ENCODE measurements at regions not wholly inside any gene's neighbourhood (a gene's known extent, or its start where the extent isn't known, plus 50 kb on each side); places are given as distances from the start of the nearest gene placed in this dataset.
"Not testable (repeated sequence)": the region's sequence is repeated elsewhere in the genome, so short reads cannot be mapped to it uniquely, and the experiment has no call there.

DNA sequence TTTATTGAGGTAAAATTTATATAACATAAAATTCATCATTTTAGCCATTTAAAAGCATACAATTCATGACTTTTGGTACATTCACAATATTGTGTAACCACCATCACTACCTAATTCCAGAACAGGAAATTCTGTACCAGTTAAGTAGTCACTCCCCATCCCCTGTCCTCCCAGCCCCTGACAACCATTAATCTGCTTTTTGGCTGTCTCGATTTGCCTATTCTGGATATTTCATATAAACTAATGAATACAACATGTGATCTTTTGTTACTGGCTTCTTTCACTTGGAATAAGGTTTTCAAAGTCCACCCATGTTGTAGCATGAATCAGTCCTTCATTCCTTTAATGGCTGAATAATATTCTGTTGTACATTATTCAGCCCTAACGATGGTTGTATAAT, 115.6 kb upstream of the KLF14 start:
- no peak for DNase-seq

DNA sequence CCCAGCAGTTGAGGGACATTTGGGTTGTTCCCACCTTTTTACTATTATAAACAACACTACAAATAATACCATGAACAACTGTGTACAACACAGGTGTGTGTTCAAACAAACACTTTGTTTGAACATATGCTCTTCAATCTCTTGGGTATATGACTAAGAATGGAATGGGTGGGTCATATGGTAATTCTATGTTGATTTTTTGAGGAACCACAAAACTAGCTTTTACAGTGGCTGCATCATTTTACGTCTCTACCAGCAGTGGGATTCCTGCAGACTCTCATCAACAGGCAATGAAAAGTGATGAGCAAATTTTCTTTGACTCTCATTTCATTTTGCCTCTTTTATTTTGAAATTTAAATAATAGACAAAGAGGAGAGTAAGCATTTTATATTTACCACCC, 116.9 kb upstream of the KLF14 start:
- no peak for DNase-seq

GRCh38 chr7:130852867-130853266, 118.9 kb upstream of the KLF14 start:
- DNase-seq: no peak

GRCh38 chr7:130853503-130854279, 119.7 kb upstream of the KLF14 start:
- DNase-seq: peak in 1 of 3 donors; percentile 70

- no peak for DNase-seq
Observed at GRCh38 chr7:130854481-130854880, 120.5 kb upstream of the KLF14 start.

- no peak for DNase-seq
Observed at GRCh38 chr7:130856866-130857265, 122.9 kb upstream of the KLF14 start.

DNA sequence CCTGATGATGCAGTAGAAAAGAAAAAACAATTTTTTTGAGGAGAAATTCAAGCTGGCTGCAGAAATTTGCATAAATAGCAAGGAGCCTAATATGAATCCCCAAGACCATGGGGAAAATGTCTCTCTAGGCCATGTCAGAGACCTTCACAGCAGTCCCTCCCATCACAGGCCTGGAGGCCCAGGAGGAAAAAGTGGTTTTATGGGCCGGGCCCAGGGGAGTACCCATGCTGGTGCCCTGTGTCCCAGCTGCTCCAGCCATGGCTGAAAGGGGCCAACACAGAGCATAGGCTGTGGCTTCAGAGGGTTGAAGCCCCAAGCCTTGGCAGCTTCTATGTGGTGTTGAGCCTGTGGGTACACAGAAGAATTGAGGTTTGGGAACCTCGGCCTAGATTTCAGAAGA, 126.8 kb upstream of the KLF14 start:
- DNase-seq: not testable (repeated sequence)

GRCh38 chr7:130865408-130866236, 131.6 kb upstream of the KLF14 start:
- DNase-seq: peak in 2 of 3 donors; percentile 22 to 39

GRCh38 chr7:130867039-130867438, 133.0 kb upstream of the KLF14 start:
- no peak for DNase-seq

GRCh38 chr7:130867581-130868136, 133.7 kb upstream of the KLF14 start:
- DNase-seq: no peak

GRCh38 chr7:130868139-130868538, 134.1 kb upstream of the KLF14 start:
- no peak for DNase-seq

GRCh38 chr7:130869918-130870317, 135.9 kb upstream of the KLF14 start:
- no peak for DNase-seq

GRCh38 chr7:130872341-130872740, 138.3 kb upstream of the KLF14 start:
- DNase-seq: no peak

DNA sequence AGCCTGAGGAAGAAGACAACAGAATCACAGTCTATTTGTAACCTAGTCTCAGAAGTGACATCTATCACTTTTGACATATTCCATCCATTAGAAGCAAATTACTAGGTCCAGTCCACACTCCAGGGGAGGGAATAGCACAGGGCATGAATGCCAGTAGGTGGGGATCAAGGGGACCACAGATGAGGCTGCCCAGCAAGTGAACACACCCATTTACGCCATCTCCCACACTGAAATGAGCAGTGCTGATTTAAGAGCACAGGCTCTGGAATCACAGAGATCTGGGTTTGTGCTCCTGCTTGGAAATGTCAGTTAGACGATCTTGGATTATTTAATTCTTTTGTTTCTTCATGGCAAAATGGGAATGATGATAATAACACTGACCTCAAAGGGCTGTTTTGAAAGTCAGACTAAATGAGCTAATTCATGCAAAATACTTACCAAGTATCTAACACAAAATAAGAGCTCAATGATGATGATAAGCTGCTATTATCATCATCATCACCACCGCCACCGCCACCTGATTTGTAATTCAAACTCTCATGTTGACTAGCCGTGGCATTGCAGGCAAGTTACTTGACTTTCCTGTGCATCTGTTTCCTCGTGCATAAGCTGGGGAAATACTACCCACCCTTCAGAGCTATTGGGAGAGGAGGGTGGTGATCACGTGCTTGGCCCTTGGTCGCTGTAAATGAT, 138.9 kb upstream of the KLF14 start:
- no peak for DNase-seq

DNA sequence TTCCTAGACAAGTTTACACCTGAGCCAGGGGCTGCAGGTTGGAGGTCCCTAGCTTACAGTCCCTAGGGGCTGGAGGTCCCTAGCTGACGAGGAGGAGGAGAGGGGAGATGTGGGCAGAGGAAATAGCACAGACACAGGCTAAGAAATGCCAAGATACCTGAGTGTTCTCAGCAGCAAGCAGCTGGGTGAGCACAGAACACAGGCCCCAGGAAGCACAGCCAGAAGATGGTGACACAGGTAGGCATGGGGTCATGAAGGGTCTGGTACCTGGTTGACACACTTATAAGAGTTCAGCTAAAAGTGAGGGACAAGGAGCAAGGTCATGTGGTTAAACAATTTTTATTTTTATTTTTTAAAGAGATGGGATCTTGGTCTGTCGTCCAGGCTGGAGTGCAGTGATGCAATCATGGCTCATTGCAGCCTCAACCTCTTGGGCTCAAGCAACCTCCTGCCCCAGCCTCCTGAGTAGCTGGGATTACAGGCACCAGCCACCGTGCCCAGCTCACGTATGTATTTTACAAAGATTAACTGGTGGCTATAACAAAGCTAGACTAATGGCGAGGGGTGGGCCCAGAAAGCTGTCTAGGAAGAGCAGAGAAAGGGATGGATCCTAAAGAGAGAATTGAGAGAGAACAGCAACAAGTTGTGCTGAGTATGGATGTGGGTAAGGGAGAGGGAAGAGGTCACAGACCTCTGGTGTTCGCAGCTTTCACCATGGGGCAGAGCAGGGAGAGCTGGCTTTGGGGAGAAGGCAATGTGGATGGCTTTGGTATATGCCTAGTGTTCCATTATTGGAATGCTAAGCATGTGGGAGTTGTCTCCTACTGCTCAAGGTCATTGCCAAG, 140.3 kb upstream of the KLF14 start:
- no peak for DNase-seq

- no peak for DNase-seq
Observed at GRCh38 chr7:130875265-130875741, 141.3 kb upstream of the KLF14 start.

GRCh38 chr7:130875901-130876300, 141.9 kb upstream of the KLF14 start:
- no peak for DNase-seq

DNA sequence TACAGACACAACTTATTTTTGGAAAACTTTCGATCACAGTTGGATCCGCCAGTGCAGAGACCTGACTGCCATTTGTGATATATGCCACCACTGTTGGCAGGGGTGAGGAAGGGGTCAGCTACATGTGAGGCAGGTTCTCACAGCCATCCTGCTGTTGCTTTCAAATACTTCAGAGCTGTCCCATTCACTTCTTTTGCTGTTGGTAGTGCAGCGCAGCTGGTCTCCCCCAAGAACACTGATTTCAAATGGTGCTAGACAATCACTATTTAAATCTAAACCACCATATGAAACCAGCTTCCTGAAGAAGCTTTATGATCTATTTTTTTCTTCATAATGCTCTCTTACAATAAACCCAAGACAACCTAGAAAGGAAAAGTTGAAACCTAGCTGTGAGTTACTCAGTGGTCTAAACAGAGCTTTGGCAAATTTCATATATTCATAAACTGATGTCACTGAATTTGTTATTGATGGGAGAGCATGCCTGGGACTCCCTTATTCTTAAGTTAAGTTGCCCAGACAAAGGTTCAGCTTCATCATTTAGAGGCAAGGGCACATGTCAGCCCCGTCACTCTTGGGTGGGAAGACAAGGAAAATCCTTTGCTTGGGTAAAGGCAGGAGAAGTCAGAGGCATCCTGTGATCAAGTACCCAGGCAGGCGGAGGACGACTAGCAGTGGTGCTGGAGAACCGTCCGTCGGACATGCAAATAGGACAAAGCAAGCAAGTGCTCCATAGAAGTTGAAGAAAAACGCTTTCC, 143.4 kb upstream of the KLF14 start:
- no peak for DNase-seq

DNA sequence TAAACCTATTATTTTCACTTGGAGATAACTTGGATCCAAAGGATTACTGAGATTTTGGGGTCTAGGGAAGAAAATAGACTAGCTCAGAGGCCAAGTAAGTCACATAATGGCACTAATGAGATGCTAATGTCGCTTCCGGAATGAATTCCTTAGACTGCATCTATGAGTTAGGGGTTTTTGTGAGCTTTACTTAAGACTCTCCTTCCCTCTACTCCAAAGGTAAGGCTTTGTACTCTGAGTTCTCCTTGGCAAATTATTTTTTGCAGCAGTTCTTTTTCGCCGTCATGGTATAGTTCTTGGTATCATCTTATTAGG, 143.9 kb upstream of the KLF14 start:
- no peak for DNase-seq

DNA sequence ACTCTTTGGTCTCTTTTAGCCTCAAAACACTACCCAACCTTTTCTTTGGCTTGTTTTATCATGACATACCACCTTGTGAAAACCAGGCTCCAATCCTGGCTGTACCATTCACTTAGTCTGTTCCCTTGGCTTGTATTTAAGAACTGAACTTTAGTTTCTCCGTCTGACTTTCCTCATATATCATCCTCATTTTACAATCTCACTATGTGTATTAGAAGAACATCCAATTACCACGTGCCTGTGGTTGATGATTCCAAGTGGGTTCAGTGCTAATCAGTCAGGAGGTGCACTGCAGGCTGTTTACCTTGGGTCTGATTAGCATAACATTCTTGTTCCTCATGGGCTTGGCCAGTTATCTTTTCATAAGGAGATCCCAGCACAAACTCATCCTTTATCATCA, 144.8 kb upstream of the KLF14 start:
- no peak for DNase-seq

GRCh38 chr7:130879191-130879590, 145.2 kb upstream of the KLF14 start:
- no peak for DNase-seq

All from muscle of back (tissue), 3 donors.